ENCODE measurements at regions not wholly inside any gene's neighbourhood (a gene's known extent, or its start where the extent isn't known, plus 50 kb on each side); places are given as distances from the start of the nearest gene placed in this dataset.
A peak's percentile ranks its signal among the peaks of the same experiment; 100 is the strongest.
"Not testable (repeated sequence)": the region's sequence is repeated elsewhere in the genome, so short reads cannot be mapped to it uniquely, and the experiment has no call there.

GRCh38 chr2:39584283-39584965, 81.3 kb upstream of the TMEM178A start:
- H3K36me3 ChIP-seq: no peaks in the 10 kb centered on the region
- peaks cover 42% of the 10 kb centered on the region for H3K4me1 ChIP-seq (replicated peaks)
- H3K27me3 ChIP-seq (replicated peaks): no peaks in the 10 kb centered on the region
- H3K9me3 ChIP-seq (replicated peaks): no peaks in the 10 kb centered on the region; the same call in 1 of the 2 replicates
- DNase-seq (ENCODE audit: low read depth in 1 of 2, low spot score in 2 of 2): peak in 1 of 2 experiments; percentile 43
- H3K4me3 ChIP-seq: no peak overlapping the region
- peak overlapping the region; percentile 24; the same call in 1 of the 2 replicates for H3K27ac ChIP-seq

DNA sequence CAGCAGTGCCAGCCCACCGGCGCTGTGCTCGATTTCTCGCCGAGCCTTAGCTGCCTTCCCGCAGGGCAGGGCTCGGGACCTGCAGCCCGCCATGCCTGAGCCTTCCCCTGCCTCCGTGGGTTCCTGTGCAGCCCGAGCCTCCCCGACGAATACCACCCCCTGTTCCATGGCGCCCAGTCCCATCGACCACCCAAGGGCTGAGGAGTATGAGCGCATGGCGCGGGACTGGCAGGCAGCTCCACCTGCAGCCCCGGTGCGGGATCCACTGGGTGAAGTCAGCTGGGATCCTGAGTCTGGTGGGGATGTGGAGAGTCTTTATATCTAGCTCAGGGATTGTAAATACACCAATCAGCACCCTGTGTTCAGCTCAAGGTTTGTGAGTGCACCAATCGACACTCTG, 80.2 kb upstream of the TMEM178A start:
- H3K36me3 ChIP-seq; H3K27ac ChIP-seq; DNase-seq (ENCODE audit: low read depth in 1 of 2, low spot score in 2 of 2); H3K9me3 ChIP-seq (replicated peaks); H3K4me3 ChIP-seq; H3K27me3 ChIP-seq (replicated peaks): not testable (repeated sequence)
- H3K4me1 ChIP-seq (replicated peaks): peaks cover 42% of the 10 kb centered on the region

DNA sequence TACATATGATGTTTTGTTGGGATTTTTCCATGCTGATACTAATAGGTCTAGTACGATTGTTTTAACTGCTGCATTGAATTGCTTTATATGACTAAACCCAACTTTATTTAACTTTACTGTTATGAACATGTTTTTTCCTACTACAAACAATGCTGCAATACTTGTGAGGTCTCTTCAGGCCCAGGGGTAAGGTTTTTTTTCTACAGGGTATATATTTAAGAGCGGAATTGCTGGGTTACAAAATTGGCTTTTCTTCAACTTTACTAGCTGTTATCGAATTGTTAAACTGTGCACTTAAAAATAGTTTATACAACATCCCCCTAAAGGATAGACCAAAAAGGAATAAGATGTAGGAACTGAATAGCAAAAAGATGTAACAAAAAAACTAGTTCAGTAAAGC, 78.5 kb upstream of the TMEM178A start:
- peak in 1 of 2 experiments; percentile 52 for DNase-seq (ENCODE audit: low read depth in 1 of 2, low spot score in 2 of 2)
- Histone ChIP-seq H3K4me1 (replicated peaks) (peaks cover 42% of the 10 kb centered on the region), H3K9me3 (replicated peaks) (no peaks in the 10 kb centered on the region), H3K4me3 (no peak overlapping the region), H3K27ac (peak overlapping the region; percentile 56), H3K27me3 (replicated peaks) (no peaks in the 10 kb centered on the region), H3K36me3 (no peaks in the 10 kb centered on the region)

- Histone ChIP-seq H3K36me3 (no peaks in the 10 kb centered on the region), H3K4me3 (no peak overlapping the region), H3K9me3 (replicated peaks) (no peaks in the 10 kb centered on the region), H3K27me3 (replicated peaks) (no peaks in the 10 kb centered on the region), H3K27ac (peak overlapping the region; percentile 56), H3K4me1 (replicated peaks) (peaks cover 42% of the 10 kb centered on the region)
- no peak for DNase-seq (ENCODE audit: low read depth in 1 of 2, low spot score in 2 of 2)
Observed at GRCh38 chr2:39587641-39588040, 78.1 kb upstream of the TMEM178A start.

DNA sequence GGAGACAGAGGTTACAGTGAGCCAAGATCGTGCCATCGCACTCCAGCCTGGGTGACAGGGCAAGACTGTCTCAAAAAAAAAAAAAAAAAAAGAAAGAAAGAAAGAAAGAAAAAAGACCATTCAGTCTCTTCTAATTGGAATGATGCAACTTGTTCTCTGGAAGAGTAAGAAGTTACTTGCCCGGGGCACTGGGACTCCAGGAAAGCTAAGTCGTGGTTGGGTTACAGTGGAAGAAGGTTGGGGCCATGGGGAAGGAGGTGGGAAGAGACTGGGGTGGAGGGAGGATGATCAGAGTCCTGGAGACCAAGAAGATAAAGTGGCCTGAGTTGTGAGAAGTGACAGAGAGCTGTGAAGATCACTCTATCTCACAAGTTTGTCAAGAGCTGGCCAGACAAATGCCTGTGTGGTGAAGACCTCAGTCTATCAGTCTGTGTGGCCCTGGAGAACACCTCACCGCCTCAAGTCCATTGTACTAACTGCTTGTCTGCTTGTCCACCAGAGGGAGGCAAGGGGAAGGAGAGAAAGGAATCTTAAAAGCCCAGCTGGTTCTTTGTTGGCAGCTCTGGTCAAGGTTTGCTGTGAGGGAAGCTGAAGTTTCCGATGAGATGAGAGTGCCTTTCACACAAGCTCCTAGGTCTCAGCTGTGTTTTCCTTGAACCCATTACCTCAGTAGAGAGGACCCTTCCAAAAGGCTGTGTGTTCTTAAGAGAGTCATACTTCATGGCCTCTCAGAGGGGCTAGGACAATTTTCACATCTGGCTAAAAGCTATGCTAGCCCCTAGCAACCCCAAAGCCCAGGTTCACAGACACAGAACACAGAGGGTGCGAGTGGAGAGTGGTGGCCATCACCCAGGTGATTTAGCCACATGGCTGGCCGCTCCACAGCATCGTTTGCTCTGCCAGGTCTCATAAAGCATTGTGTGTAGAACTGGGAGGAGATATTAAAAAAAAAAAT, 72.0 kb upstream of the TMEM178A start:
- Histone ChIP-seq H3K36me3 (no peaks in the 10 kb centered on the region), H3K27ac (no peak overlapping the region)

GRCh38 chr2:39595116-39595515, 70.6 kb upstream of the TMEM178A start:
- Histone ChIP-seq H3K4me3 (no peak overlapping the region), H3K4me1 (replicated peaks) (peaks cover 7% of the 10 kb centered on the region), H3K27me3 (replicated peaks) (no peaks in the 10 kb centered on the region), H3K27ac (no peak overlapping the region), H3K9me3 (replicated peaks) (no peaks in the 10 kb centered on the region), H3K36me3 (no peaks in the 10 kb centered on the region)
- DNase-seq (ENCODE audit: low read depth in 1 of 2, low spot score in 2 of 2): no peak

More for the DNA sequence above, 72.0 kb upstream of the TMEM178A start:
- Histone ChIP-seq H3K27me3 (replicated peaks) (no peaks in the 10 kb centered on the region), H3K4me1 (replicated peaks) (peaks cover 7% of the 10 kb centered on the region), H3K4me3 (no peak overlapping the region), H3K9me3 (replicated peaks) (no peaks in the 10 kb centered on the region)
- peak; percentile 73 for DNase-seq (ENCODE audit: low read depth in 1 of 2, low spot score in 2 of 2)

DNA sequence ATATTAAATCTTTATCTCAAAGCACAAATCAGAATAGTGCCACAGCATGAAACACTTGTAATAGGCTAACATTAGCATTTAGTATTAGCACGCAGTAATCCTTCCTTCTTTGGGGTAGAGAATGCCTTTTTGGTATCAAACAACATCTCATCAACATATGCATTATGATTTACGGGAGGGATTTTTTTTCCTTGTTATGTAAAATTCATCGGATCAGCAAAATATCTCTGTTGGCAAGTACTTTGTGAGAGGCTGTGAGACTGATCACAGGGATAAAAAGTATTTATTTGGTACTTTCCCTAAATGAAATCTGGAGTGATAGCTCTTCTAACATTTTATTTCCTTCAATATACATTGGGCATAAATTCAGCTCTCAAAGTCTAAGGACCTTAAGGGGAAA, 68.4 kb upstream of the TMEM178A start:
- no peaks in the 10 kb centered on the region for H3K9me3 ChIP-seq (replicated peaks)
- peaks cover 7% of the 10 kb centered on the region for H3K4me1 ChIP-seq (replicated peaks)
- H3K27ac ChIP-seq: no peak overlapping the region
- no peaks in the 10 kb centered on the region for H3K36me3 ChIP-seq
- no peak for DNase-seq (ENCODE audit: low read depth in 1 of 2, low spot score in 2 of 2)
- no peaks in the 10 kb centered on the region for H3K27me3 ChIP-seq (replicated peaks)
- H3K4me3 ChIP-seq: no peak overlapping the region

- Histone ChIP-seq H3K4me3 (no peak overlapping the region), H3K9me3 (replicated peaks) (no peaks in the 10 kb centered on the region), H3K4me1 (replicated peaks) (peaks cover 8% of the 10 kb centered on the region), H3K36me3 (no peaks in the 10 kb centered on the region), H3K27ac (no peak overlapping the region), H3K27me3 (replicated peaks) (no peaks in the 10 kb centered on the region)
- no peak for DNase-seq (ENCODE audit: low read depth in 1 of 2, low spot score in 2 of 2)
Observed at GRCh38 chr2:39602616-39603015, 63.1 kb upstream of the TMEM178A start.

- H3K27me3 ChIP-seq (replicated peaks): no peaks in the 10 kb centered on the region
- no peaks in the 10 kb centered on the region for H3K36me3 ChIP-seq
- H3K9me3 ChIP-seq (replicated peaks): no peaks in the 10 kb centered on the region
- H3K4me3 ChIP-seq: no peak overlapping the region
- no peak overlapping the region for H3K27ac ChIP-seq
- H3K4me1 ChIP-seq (replicated peaks): peaks cover 8% of the 10 kb centered on the region
- no peak for DNase-seq (ENCODE audit: low read depth in 1 of 2, low spot score in 2 of 2)
Observed at GRCh38 chr2:39603436-39603835, 62.3 kb upstream of the TMEM178A start.

- H3K27me3 ChIP-seq (replicated peaks): no peaks in the 10 kb centered on the region
- peaks cover 8% of the 10 kb centered on the region for H3K4me1 ChIP-seq (replicated peaks)
- no peak for DNase-seq (ENCODE audit: low read depth in 1 of 2, low spot score in 2 of 2)
- no peaks in the 10 kb centered on the region for H3K9me3 ChIP-seq (replicated peaks)
- H3K27ac ChIP-seq: no peak overlapping the region
- no peaks in the 10 kb centered on the region for H3K36me3 ChIP-seq
- no peak overlapping the region for H3K4me3 ChIP-seq
Observed at GRCh38 chr2:39604866-39605265, 60.9 kb upstream of the TMEM178A start.

DNA sequence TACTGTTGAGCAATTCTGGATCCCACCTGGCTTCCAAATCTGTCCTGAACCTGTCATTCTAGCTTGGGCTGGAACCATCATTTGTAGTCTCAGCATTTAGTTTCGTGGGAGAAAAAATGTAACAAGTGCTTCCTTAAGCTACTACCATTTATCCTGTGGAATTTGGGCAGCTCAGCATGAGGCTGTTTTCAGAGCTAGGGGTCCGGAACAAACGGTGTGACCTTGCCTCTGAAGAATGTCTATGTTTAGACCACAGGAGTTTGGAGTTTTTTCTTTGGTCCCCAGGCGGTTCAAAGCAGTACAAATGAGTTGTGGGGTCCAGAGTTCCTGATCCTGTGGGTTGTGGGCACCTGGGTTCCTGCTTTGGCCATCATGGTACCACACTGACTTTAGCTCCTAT, 59.1 kb upstream of the TMEM178A start:
- no peak overlapping the region for H3K4me3 ChIP-seq
- no peaks in the 10 kb centered on the region for H3K9me3 ChIP-seq (replicated peaks)
- H3K27ac ChIP-seq: no peak overlapping the region
- no peaks in the 10 kb centered on the region for H3K27me3 ChIP-seq (replicated peaks)
- H3K4me1 ChIP-seq (replicated peaks): peaks cover 8% of the 10 kb centered on the region
- no peak for DNase-seq (ENCODE audit: low read depth in 1 of 2, low spot score in 2 of 2)
- H3K36me3 ChIP-seq: no peaks in the 10 kb centered on the region

DNA sequence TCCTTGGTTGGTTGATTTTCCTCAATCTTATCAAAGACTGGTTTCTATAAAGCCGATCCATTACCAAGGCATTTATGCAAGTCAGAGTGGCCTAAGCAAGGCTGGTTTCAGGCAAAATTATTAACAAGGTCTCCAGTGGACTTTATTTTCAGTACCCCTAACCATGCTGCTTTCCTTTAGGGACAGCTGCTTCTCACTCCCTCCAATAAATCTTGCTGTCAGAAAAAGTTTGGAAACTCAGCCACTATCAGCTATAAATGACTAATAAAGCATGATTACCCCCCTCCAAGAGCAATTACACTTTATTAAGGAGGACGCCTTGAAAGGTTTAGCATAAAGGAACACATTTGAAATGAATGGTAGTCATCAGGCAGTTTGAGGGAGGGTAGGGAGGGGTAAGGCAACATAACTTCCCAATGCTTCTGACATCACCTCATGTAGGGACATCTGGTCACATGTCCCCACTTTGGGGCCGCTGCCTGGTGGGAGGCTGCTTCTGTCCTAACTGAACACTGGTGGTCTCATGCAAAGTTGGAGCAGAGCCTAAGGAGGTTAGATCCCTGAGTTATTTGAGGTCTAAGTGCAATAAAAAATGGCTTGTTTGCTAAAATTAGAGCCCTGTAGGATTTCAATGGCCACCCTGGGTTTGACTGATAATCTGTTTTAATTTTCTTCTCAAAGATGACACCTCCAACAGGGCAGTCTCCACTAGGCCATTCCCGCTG, 58.0 kb upstream of the TMEM178A start:
- H3K27me3 ChIP-seq (replicated peaks): no peaks in the 10 kb centered on the region
- H3K9me3 ChIP-seq (replicated peaks): no peaks in the 10 kb centered on the region
- H3K4me1 ChIP-seq (replicated peaks): peaks cover 8% of the 10 kb centered on the region
- no peak for DNase-seq (ENCODE audit: low read depth in 1 of 2, low spot score in 2 of 2)
- H3K4me3 ChIP-seq: no peak overlapping the region
- no peak overlapping the region for H3K27ac ChIP-seq
- H3K36me3 ChIP-seq: no peaks in the 10 kb centered on the region

GRCh38 chr2:39608263-39608575, 57.5 kb upstream of the TMEM178A start:
- no peak for DNase-seq (ENCODE audit: low read depth in 1 of 2, low spot score in 2 of 2)
- Histone ChIP-seq H3K36me3 (no peaks in the 10 kb centered on the region), H3K4me1 (replicated peaks) (peaks cover 8% of the 10 kb centered on the region), H3K4me3 (no peak overlapping the region), H3K27me3 (replicated peaks) (no peaks in the 10 kb centered on the region), H3K27ac (no peak overlapping the region), H3K9me3 (replicated peaks) (no peaks in the 10 kb centered on the region)
